C4-2B (cell line): ENCODE measurements at regions not wholly inside any gene's neighbourhood (a gene's known extent, or its start where the extent isn't known, plus 50 kb on each side); places are given as distances from the start of the nearest gene placed in this dataset.

Experiments used
- CTCF ChIP-seq: fragments of 450-650 bp; conservative IDR thresholded peaks from 2 replicates; pipeline ENCODE4 v1.5.1; 2017; ENCODE audit warnings: mild to moderate bottlenecking
- ZFX ChIP-seq: fragments of 450-650 bp; IDR thresholded peaks from 2 replicates; pipeline ENCODE4 v1.6.1; 2017

- TF ChIP-seq ZFX = no peak
- no peak for TF ChIP-seq CTCF
These were observed 197.3 kb downstream of the ETV1 start for GRCh38 chr7:13792208-13792607.
